ENCODE measurements at regions not wholly inside any gene's neighbourhood (a gene's known extent, or its start where the extent isn't known, plus 50 kb on each side); places are given as distances from the start of the nearest gene placed in this dataset.
"Not testable (repeated sequence)": the region's sequence is repeated elsewhere in the genome, so short reads cannot be mapped to it uniquely, and the experiment has no call there.

GRCh38 chr2:7510353-7510752 lies 593.1 kb downstream of the RNF144A start:
- FAIRE-seq (no peak), DNase-seq (ENCODE audit: insufficient read length, low spot score) (no peak)

GRCh38 chr2:7513834-7514233 lies 596.6 kb downstream of the RNF144A start:
- DNase-seq (ENCODE audit: insufficient read length, low spot score), result no peak
- no peak for FAIRE-seq

- DNase-seq (ENCODE audit: insufficient read length, low spot score) (no peak), FAIRE-seq (no peak)
These were observed 598.1 kb downstream of the RNF144A start for GRCh38 chr2:7515327-7515726.

GRCh38 chr2:7516484-7517063 lies 599.4 kb downstream of the RNF144A start:
- DNase-seq (ENCODE audit: insufficient read length, low spot score), result no peak

GRCh38 chr2:7517088-7517487 lies 599.9 kb downstream of the RNF144A start:
- DNase-seq (ENCODE audit: insufficient read length, low spot score), result no peak
- FAIRE-seq, result no peak

More at GRCh38 chr2:7516484-7517063, 599.4 kb downstream of the RNF144A start:
- no peak for FAIRE-seq

GRCh38 chr2:7517851-7518250 lies 600.6 kb downstream of the RNF144A start:
- no peak for FAIRE-seq
- no peak for DNase-seq (ENCODE audit: insufficient read length, low spot score)

GRCh38 chr2:7523481-7524120 lies 606.4 kb downstream of the RNF144A start:
- FAIRE-seq (no peak), DNase-seq (ENCODE audit: insufficient read length, low spot score) (no peak)

- DNase-seq (ENCODE audit: insufficient read length, low spot score) (no peak), FAIRE-seq (no peak)
These were observed 607.0 kb downstream of the RNF144A start for GRCh38 chr2:7524195-7524594.

- FAIRE-seq, result no peak
- no peak for DNase-seq (ENCODE audit: insufficient read length, low spot score)
These were observed 608.5 kb downstream of the RNF144A start for GRCh38 chr2:7525746-7526145.

- FAIRE-seq, result no peak
- no peak for DNase-seq (ENCODE audit: insufficient read length, low spot score)
These were observed 610.0 kb downstream of the RNF144A start for GRCh38 chr2:7527165-7527722.

GRCh38 chr2:7530001-7530400 lies 612.8 kb downstream of the RNF144A start:
- no peak for FAIRE-seq
- no peak for DNase-seq (ENCODE audit: insufficient read length, low spot score)

- DNase-seq (ENCODE audit: insufficient read length, low spot score) (no peak), FAIRE-seq (no peak)
These were observed 621.9 kb downstream of the RNF144A start for GRCh38 chr2:7539077-7539476.

GRCh38 chr2:7539760-7540159 lies 622.5 kb downstream of the RNF144A start:
- DNase-seq (ENCODE audit: insufficient read length, low spot score) (no peak), FAIRE-seq (no peak)

GRCh38 chr2:7552825-7553570 lies 635.8 kb downstream of the RNF144A start:
- FAIRE-seq (no peak), DNase-seq (ENCODE audit: insufficient read length, low spot score) (no peak)

GRCh38 chr2:7555260-7555659 lies 638.0 kb downstream of the RNF144A start:
- FAIRE-seq (no peak), DNase-seq (ENCODE audit: insufficient read length, low spot score) (no peak)

- no peak for FAIRE-seq
These were observed 640.2 kb downstream of the RNF144A start for GRCh38 chr2:7557376-7557775.

GRCh38 chr2:7559791-7560190 lies 642.6 kb downstream of the RNF144A start:
- FAIRE-seq (no peak), DNase-seq (ENCODE audit: insufficient read length, low spot score) (no peak)

More at GRCh38 chr2:7557376-7557775, 640.2 kb downstream of the RNF144A start:
- no peak for DNase-seq (ENCODE audit: insufficient read length, low spot score)

- FAIRE-seq, result no peak
- DNase-seq (ENCODE audit: insufficient read length, low spot score), result no peak
These were observed 649.2 kb downstream of the RNF144A start for GRCh38 chr2:7566382-7566881.

GRCh38 chr2:7567116-7567515 lies 649.9 kb downstream of the RNF144A start:
- not testable (repeated sequence) for DNase-seq (ENCODE audit: insufficient read length, low spot score); FAIRE-seq

- FAIRE-seq (no peak), DNase-seq (ENCODE audit: insufficient read length, low spot score) (no peak)
These were observed 650.4 kb downstream of the RNF144A start for GRCh38 chr2:7567646-7568045.

- FAIRE-seq, result no peak
- DNase-seq (ENCODE audit: insufficient read length, low spot score), result no peak
These were observed 653.0 kb downstream of the RNF144A start for GRCh38 chr2:7570247-7570646.

All from GM19239 (cell line).